ENCODE measurements at regions not wholly inside any gene's neighbourhood (a gene's known extent, or its start where the extent isn't known, plus 50 kb on each side); places are given as distances from the start of the nearest gene placed in this dataset.

- TF ChIP-seq POLR2A (IDR thresholded peaks at IDR 0.05; ENCODE audit: low read depth, low read length) (no peak), MYC (IDR thresholded peaks at IDR 0.05; ENCODE audit: low read depth, low read length) (no peak), FOS (IDR thresholded peaks at IDR 0.05; ENCODE audit: borderline replicate concordance, insufficient read depth, low read length) (no peak), EZH2 (IDR thresholded peaks at IDR 0.05; ENCODE audit: borderline replicate concordance, low read depth, low read length, severe bottlenecking) (no peak)
- TF ChIP-seq, protein P1, sequence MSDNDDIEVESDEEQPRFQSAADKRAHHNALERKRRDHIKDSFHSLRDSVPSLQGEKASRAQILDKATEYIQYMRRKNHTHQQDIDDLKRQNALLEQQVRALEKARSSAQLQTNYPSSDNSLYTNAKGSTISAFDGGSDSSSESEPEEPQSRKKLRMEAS (IDR thresholded peaks at IDR 0.05; ENCODE audit: insufficient read depth, insufficient read length): no peak
- Histone ChIP-seq H3K4me2 (ENCODE audit: insufficient read depth, low read length) (no peak overlapping the region), H3K4me3 (replicated peaks in 1 of 3; ENCODE audit: insufficient read depth in 1 of 3, low read depth in 1 of 3, low read length in 3 of 3) (no peak overlapping the region), H3K4me1 (ENCODE audit: control insufficient read depth, extremely low read depth, insufficient read depth, low read length) (no peaks in the 10 kb centered on the region), H3K27ac (ENCODE audit: insufficient read depth, low read depth, low read length) (no peak overlapping the region), H3K79me2 (ENCODE audit: control insufficient read depth, insufficient read depth, low read length) (no peaks in the 10 kb centered on the region), H3K9me3 (replicated peaks; ENCODE audit: control insufficient read depth, insufficient read depth, low read length) (peaks cover 8% of the 10 kb centered on the region), H3K9ac (replicated peaks; ENCODE audit: extremely low read depth, insufficient read depth, low read length) (no peak overlapping the region), H3K9me1 (replicated peaks; ENCODE audit: control insufficient read depth, extremely low read depth, insufficient read depth, low read length) (no peaks in the 10 kb centered on the region), H2AFZ (ENCODE audit: low read depth, low read length) (no peak overlapping the region), H3K27me3 (ENCODE audit: control insufficient read depth in 2 of 2, insufficient read depth in 2 of 2, low read length in 2 of 2) (no peaks in the 10 kb centered on the region), H3K36me3 (ENCODE audit: control insufficient read depth in 2 of 2, extremely low read depth in 1 of 2, insufficient read depth in 2 of 2, low read length in 2 of 2) (no peaks in the 10 kb centered on the region), H4K20me1 (replicated peaks; ENCODE audit: control insufficient read depth, extremely low read depth, insufficient read depth, low read length) (no peaks in the 10 kb centered on the region)
- POLR2A ChIA-PET: no interaction called here
- BruUV-seq (replicated peaks): no TSS peak
- CTCF ChIA-PET: no interaction called here
- intact Hi-C loops (cut with micrococcal nuclease) (no loop called here), dilution Hi-C loops (cut with MboI; ENCODE audit: extremely low pct_ligation_motif_present, low sequenced_read_pairs) (no loop called here)
- no peak for FAIRE-seq
- no peak for DNase-seq (ENCODE audit: low read depth, low spot score)
Observed at GRCh38 chr1:4324525-4324924, 329.9 kb upstream of the AJAP1 start.

DNA sequence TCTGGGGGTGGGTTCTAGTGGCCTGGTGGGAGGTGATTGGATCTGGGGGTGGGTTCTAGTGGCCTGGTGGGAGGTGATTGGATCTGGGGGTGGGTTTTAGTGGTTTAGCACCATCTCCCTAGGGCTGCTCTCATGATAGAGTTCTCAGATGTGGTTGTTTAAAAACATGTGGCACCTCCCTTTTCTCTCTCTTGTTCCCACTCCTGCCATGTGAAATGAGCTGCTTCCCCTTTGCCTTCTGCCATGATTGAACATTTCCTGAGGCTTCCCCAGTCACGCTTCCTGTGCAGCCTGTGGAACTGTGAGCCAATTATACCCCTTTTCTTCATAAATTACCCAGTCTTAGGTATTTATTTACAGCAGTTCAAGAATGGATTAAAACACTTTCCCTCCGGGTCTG is 327.3 kb upstream of the AJAP1 start:
- Histone ChIP-seq H3K9me1 (replicated peaks; ENCODE audit: control insufficient read depth, extremely low read depth, insufficient read depth, low read length) (no peaks in the 10 kb centered on the region), H3K79me2 (ENCODE audit: control insufficient read depth, insufficient read depth, low read length) (no peaks in the 10 kb centered on the region), H2AFZ (ENCODE audit: low read depth, low read length) (no peak overlapping the region), H3K4me3 (replicated peaks in 1 of 3; ENCODE audit: insufficient read depth in 1 of 3, low read depth in 1 of 3, low read length in 3 of 3) (no peak overlapping the region), H3K9ac (replicated peaks; ENCODE audit: extremely low read depth, insufficient read depth, low read length) (no peak overlapping the region), H3K4me1 (ENCODE audit: control insufficient read depth, extremely low read depth, insufficient read depth, low read length) (no peaks in the 10 kb centered on the region), H4K20me1 (replicated peaks; ENCODE audit: control insufficient read depth, extremely low read depth, insufficient read depth, low read length) (no peaks in the 10 kb centered on the region), H3K36me3 (ENCODE audit: control insufficient read depth in 2 of 2, extremely low read depth in 1 of 2, insufficient read depth in 2 of 2, low read length in 2 of 2) (no peaks in the 10 kb centered on the region), H3K4me2 (ENCODE audit: insufficient read depth, low read length) (no peak overlapping the region), H3K9me3 (replicated peaks; ENCODE audit: control insufficient read depth, insufficient read depth, low read length) (peaks cover 10% of the 10 kb centered on the region), H3K27me3 (ENCODE audit: control insufficient read depth in 2 of 2, insufficient read depth in 2 of 2, low read length in 2 of 2) (no peaks in the 10 kb centered on the region), H3K27ac (ENCODE audit: insufficient read depth, low read depth, low read length) (no peak overlapping the region)
- TF ChIP-seq, protein P1 (IDR thresholded peaks at IDR 0.05; ENCODE audit: insufficient read depth, insufficient read length): no peak
- TF ChIP-seq CTCF (IDR thresholded peaks at IDR 0.05; ENCODE audit: extremely low read depth in 1 of 2, insufficient read depth in 1 of 2, low read depth in 1 of 2, low read length in 2 of 2) (no peak), FOS (IDR thresholded peaks at IDR 0.05; ENCODE audit: borderline replicate concordance, insufficient read depth, low read length) (no peak), POLR2AphosphoS5 (IDR thresholded peaks at IDR 0.05; ENCODE audit: insufficient read depth, low read depth, low read length) (no peak), POLR2A (IDR thresholded peaks at IDR 0.05; ENCODE audit: low read depth, low read length) (no peak), GATA2 (IDR thresholded peaks at IDR 0.05; ENCODE audit: insufficient read depth, insufficient read length, low read depth, low read length) (no peak), MYC (IDR thresholded peaks at IDR 0.05; ENCODE audit: low read depth, low read length) (no peak), JUN (IDR thresholded peaks at IDR 0.05; ENCODE audit: borderline replicate concordance, insufficient read depth, insufficient read length, low read depth) (no peak), EZH2 (IDR thresholded peaks at IDR 0.05; ENCODE audit: borderline replicate concordance, low read depth, low read length, severe bottlenecking) (no peak)
- intact Hi-C loops (cut with micrococcal nuclease) (no loop called here), dilution Hi-C loops (cut with MboI; ENCODE audit: extremely low pct_ligation_motif_present, low sequenced_read_pairs) (no loop called here)
- no peak for FAIRE-seq
- ChIA-PET POLR2A (no interaction called here), CTCF (no interaction called here)
- no TSS peak for BruUV-seq (replicated peaks)
- DNase-seq (ENCODE audit: low read depth, low spot score): no peak
